Panc1 (cell line): ENCODE measurements at regions not wholly inside any gene's neighbourhood (a gene's known extent, or its start where the extent isn't known, plus 50 kb on each side); places are given as distances from the start of the nearest gene placed in this dataset.

ENCODE experiments used
- ATAC-seq: fragments of 200-7000 bp; cut with Tn5 transposase; 2 replicates; pipeline ENCODE4 v1.9.1; 2020; ENCODE audit warnings: mild to moderate bottlenecking, moderate library complexity
- BruUV-seq: library from RNA; stranded (reverse); fragments of 400-500 nt; replicated peaks from 2 replicates; lab custom pipeline; 2021; lab: Mats Ljungman, UMichigan
- CTCF ChIA-PET: fragments of 300-600 bp; sonication (Branson Sonifier 250); formaldehyde crosslinking; loops from one replicate; lab custom pipeline; 2022; ENCODE audit warnings: antibody characterized with exemption; lab: Charles Lee
- POLR2A ChIA-PET: fragments of 300-600 bp; sonication (Branson Sonifier 250); formaldehyde crosslinking; loops from one replicate; lab custom pipeline; 2022; ENCODE audit warnings: antibody characterized with exemption; lab: Charles Lee
- DNase-seq: peaks from one replicate; pipeline ENCODE4 v3.0.0-alpha.2; 2010; ENCODE audit warnings: low read depth, low spot score
- H3K27ac ChIP-seq: 2 replicates; pipeline ENCODE4 v1.5.1; 2011; ENCODE audit warnings: mild to moderate bottlenecking, low read length, inconsistent platforms
- H3K27me3 ChIP-seq: fragments of 200-500 bp; sonication (Bioruptor generic); 2 replicates; pipeline ENCODE4 v1.6.0; 2014; ENCODE audit warnings: low read length, inconsistent platforms; ENCODE audit not compliant: control insufficient read depth, insufficient read depth
- H3K36me3 ChIP-seq: fragments of 200-500 bp; sonication (Bioruptor generic); 2 replicates; pipeline ENCODE4 v1.5.1; 2014; ENCODE audit warnings: inconsistent platforms, mild to moderate bottlenecking, low read length, moderate library complexity; ENCODE audit not compliant: control insufficient read depth, insufficient read depth
- H3K4me1 ChIP-seq: 2 replicates; pipeline ENCODE4 v1.5.1; 2011; ENCODE audit warnings: inconsistent platforms, mild to moderate bottlenecking, low read length, moderate library complexity; ENCODE audit not compliant: control insufficient read depth, insufficient read depth
- H3K4me3 ChIP-seq, 2 experiments: 2 replicates each; pipeline ENCODE4 v1.5.1; 2011 to 2012; ENCODE audit warnings: low read depth in 2 of 2, low read length in 2 of 2, mild to moderate bottlenecking in 2 of 2, inconsistent platforms in 1 of 2, moderate library complexity in 1 of 2
- H3K9me3 ChIP-seq: fragments of 200-500 bp; sonication (Bioruptor generic); 2 replicates; pipeline ENCODE4 v1.5.1; 2014; ENCODE audit warnings: low read depth, mild to moderate bottlenecking, inconsistent platforms, low read length, moderate library complexity; ENCODE audit not compliant: control insufficient read depth, insufficient read depth
- POLR2AphosphoS5 ChIP-seq: IDR thresholded peaks from 2 replicates; pipeline ENCODE4 v1.6.1; 2012; ENCODE audit warnings: mild to moderate bottlenecking, low read depth, low read length, moderate library complexity
- REST ChIP-seq, 2 experiments: IDR thresholded peaks; 2 replicates each; pipeline ENCODE4 v1.6.1; 2011 to 2012; ENCODE audit warnings: low read depth in 2 of 2, control low read depth in 1 of 2, low read length in 1 of 2, mild to moderate bottlenecking in 1 of 2, moderate library complexity in 1 of 2; ENCODE audit not compliant: insufficient read depth in 1 of 2
- SIN3A ChIP-seq: IDR thresholded peaks from 2 replicates; pipeline ENCODE4 v1.6.1; 2012; ENCODE audit warnings: low read depth, mild to moderate bottlenecking, low read length, moderate library complexity, borderline replicate concordance; ENCODE audit not compliant: insufficient read depth
- TCF7L2 ChIP-seq: IDR thresholded peaks from 2 replicates; pipeline ENCODE4 v1.6.1; 2011; ENCODE audit warnings: mild to moderate bottlenecking, low read depth, low read length, inconsistent platforms
- in situ Hi-C: cut with HindIII; loops from 2 replicates; pipeline ENCODE4 v1.10.0; 2016; ENCODE audit warnings: low sequenced_read_pairs, low pct_unique_long_range_greater_than_20kb
- intact Hi-C: fragments of 100-400 bp; cut with micrococcal nuclease; formaldehyde crosslinking; loops from one replicate; pipeline ENCODE4 v1.10.0; 2022; ENCODE audit not compliant: unreplicated experiment
- TF ChIP-seq, protein P1 (sequence below): fragments of 450-650 bp; IDR thresholded peaks from 2 replicates; pipeline ENCODE4 v1.5.1; 2017; ENCODE audit warnings: mild to moderate bottlenecking

DNA sequence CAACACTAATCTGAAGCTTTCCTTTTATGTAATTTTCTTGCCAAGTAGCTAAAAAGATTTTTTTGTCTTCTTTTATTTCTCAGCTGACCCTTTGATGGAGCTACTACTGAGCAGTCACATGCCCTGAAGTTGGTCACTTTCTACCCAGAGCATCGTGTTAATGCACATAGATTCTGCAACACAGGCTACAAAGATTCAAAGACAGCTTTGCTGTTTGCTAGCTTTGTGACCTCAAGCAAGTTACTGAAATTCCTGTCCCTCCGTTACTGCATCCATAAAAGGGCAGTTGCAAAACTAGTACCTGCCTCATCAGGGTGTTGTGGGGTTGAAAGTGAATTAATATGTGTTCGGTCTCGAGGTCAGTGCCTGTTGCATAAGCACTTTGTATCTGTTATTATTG, 179.9 kb downstream of the GAS1 start:
- in situ Hi-C loops (no loop called here), intact Hi-C loops (no loop called here)
- no TSS peak for BruUV-seq
- DNase-seq, result no peak
- Histone ChIP-seq H3K27me3 (no peaks in the 10 kb centered on the region), H3K36me3 (no peaks in the 10 kb centered on the region), H3K4me3 (no peak overlapping the region), H3K27ac (no peak overlapping the region), H3K4me1 (no peaks in the 10 kb centered on the region), H3K9me3 (no peaks in the 10 kb centered on the region)
- TF ChIP-seq TCF7L2, result no peak
- no peak for TF ChIP-seq REST (IDR thresholded peaks at IDR 0.05; ENCODE audit: insufficient read depth in 1 of 2, low read depth in 2 of 2, low read length in 1 of 2)
- TF ChIP-seq, protein P1, sequence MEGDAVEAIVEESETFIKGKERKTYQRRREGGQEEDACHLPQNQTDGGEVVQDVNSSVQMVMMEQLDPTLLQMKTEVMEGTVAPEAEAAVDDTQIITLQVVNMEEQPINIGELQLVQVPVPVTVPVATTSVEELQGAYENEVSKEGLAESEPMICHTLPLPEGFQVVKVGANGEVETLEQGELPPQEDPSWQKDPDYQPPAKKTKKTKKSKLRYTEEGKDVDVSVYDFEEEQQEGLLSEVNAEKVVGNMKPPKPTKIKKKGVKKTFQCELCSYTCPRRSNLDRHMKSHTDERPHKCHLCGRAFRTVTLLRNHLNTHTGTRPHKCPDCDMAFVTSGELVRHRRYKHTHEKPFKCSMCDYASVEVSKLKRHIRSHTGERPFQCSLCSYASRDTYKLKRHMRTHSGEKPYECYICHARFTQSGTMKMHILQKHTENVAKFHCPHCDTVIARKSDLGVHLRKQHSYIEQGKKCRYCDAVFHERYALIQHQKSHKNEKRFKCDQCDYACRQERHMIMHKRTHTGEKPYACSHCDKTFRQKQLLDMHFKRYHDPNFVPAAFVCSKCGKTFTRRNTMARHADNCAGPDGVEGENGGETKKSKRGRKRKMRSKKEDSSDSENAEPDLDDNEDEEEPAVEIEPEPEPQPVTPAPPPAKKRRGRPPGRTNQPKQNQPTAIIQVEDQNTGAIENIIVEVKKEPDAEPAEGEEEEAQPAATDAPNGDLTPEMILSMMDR, result no peak
- TF ChIP-seq POLR2AphosphoS5, result no peak
- TF ChIP-seq SIN3A, result no peak
- ChIA-PET CTCF (no interaction called here), POLR2A (no interaction called here)
- ATAC-seq, result no peak

GRCh38 chr9:86766912-86767311, 180.4 kb downstream of the GAS1 start:
- ATAC-seq, result peak; percentile 42; the same call in 1 of the 2 replicates
- intact Hi-C loops, result no loop called here
- Histone ChIP-seq H3K27me3 (no peaks in the 10 kb centered on the region), H3K27ac (no peak overlapping the region), H3K4me1 (no peaks in the 10 kb centered on the region), H3K9me3 (no peaks in the 10 kb centered on the region), H3K36me3 (no peaks in the 10 kb centered on the region), H3K4me3 (no peak overlapping the region)
- DNase-seq, result no peak
- BruUV-seq, result no TSS peak
- ChIA-PET CTCF (no interaction called here), POLR2A (no interaction called here)
- in situ Hi-C loops, result no loop called here
- TF ChIP-seq POLR2AphosphoS5 (no peak), SIN3A (no peak)

DNA sequence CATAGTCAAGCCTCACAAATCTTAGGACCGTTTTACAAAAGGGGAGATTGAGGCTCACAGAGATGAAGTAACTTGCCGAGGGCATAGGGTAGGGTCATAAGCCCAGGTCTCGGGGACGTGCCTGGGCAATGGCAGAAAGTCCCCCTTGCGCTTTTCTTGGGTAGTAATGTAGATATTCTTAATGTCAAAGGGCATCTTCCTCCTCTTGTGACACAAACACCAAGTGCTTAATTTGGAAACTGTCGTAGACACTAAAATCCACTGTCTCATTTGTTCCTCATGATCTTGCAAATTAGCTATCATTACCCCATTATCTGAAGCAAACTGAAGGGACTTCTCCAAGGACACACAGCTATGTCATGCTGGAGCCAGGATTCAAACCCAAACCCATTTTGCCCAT, 180.8 kb downstream of the GAS1 start:
- H3K4me3 ChIP-seq, result no peak overlapping the region
- intact Hi-C loops (no loop called here), in situ Hi-C loops (no loop called here)
- ChIA-PET CTCF (no interaction called here), POLR2A (no interaction called here)
- H3K36me3 ChIP-seq, result no peaks in the 10 kb centered on the region
- H3K9me3 ChIP-seq, result no peaks in the 10 kb centered on the region
- ATAC-seq, result no peak
- no peak for TF ChIP-seq SIN3A
- TF ChIP-seq, protein P1, result no peak
- TF ChIP-seq REST (IDR thresholded peaks at IDR 0.05; ENCODE audit: insufficient read depth in 1 of 2, low read depth in 2 of 2, low read length in 1 of 2), result no peak
- TF ChIP-seq TCF7L2, result no peak
- no peak for TF ChIP-seq POLR2AphosphoS5
- no peaks in the 10 kb centered on the region for H3K4me1 ChIP-seq
- H3K27ac ChIP-seq, result no peak overlapping the region
- no TSS peak for BruUV-seq
- no peaks in the 10 kb centered on the region for H3K27me3 ChIP-seq
- no peak for DNase-seq
